WERI-Rb-1 (cell line): ENCODE measurements at regions not wholly inside any gene's neighbourhood (a gene's known extent, or its start where the extent isn't known, plus 50 kb on each side); places are given as distances from the start of the nearest gene placed in this dataset.

Experiments used
- DNase-seq: peaks from one replicate; pipeline ENCODE4 v3.0.0-alpha.2; 2020
- H3K27ac ChIP-seq: fragments of 250-450 bp; sonication (Bioruptor Pico); 2 replicates; pipeline ENCODE4 v1.5.1; 2020; ENCODE audit warnings: mild to moderate bottlenecking, moderate library complexity
- H3K27me3 ChIP-seq: fragments of 250-450 bp; sonication (Bioruptor Pico); 2 replicates; pipeline ENCODE4 v1.5.1; 2021; ENCODE audit warnings: mild to moderate bottlenecking, low read depth, moderate library complexity; ENCODE audit not compliant: insufficient read depth, severe bottlenecking
- H3K36me3 ChIP-seq: fragments of 250-450 bp; sonication (Bioruptor Pico); 2 replicates; pipeline ENCODE4 v1.5.1; 2020; ENCODE audit warnings: mild to moderate bottlenecking, moderate library complexity
- H3K4me3 ChIP-seq: 2 replicates; pipeline ENCODE4 v1.5.1; 2011; ENCODE audit warnings: low read depth, mild to moderate bottlenecking, control low read depth, low read length
- H3K9me3 ChIP-seq: fragments of 250-450 bp; sonication (Bioruptor Pico); 2 replicates; pipeline ENCODE4 v1.5.1; 2021; ENCODE audit warnings: mild to moderate bottlenecking, moderate library complexity; ENCODE audit not compliant: severe bottlenecking
- TF ChIP-seq, protein P1 (sequence below): IDR thresholded peaks from 2 replicates; pipeline ENCODE4 v1.5.1; 2011; ENCODE audit warnings: low read depth, mild to moderate bottlenecking, control low read depth, inconsistent platforms, low read length

DNA sequence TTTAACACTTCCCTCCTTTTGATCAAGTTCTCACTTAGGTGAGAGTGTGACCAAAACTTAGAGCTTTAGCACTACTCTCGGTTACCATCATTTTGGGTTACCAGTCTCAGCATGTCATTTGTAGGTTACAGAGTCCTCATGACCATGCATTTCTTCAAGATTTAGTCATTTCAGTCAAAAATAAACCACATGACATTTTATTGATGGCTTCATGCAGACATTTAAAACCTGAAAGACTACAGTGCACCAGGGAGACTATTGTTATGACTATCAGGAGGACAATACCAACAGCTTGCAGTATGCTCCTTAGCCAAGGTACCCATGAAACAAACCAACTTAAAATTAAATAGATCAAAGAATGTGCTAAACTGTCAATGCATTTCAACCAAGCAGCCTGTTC, 498.1 kb upstream of the FSTL5 start:
- TF ChIP-seq, protein P1, sequence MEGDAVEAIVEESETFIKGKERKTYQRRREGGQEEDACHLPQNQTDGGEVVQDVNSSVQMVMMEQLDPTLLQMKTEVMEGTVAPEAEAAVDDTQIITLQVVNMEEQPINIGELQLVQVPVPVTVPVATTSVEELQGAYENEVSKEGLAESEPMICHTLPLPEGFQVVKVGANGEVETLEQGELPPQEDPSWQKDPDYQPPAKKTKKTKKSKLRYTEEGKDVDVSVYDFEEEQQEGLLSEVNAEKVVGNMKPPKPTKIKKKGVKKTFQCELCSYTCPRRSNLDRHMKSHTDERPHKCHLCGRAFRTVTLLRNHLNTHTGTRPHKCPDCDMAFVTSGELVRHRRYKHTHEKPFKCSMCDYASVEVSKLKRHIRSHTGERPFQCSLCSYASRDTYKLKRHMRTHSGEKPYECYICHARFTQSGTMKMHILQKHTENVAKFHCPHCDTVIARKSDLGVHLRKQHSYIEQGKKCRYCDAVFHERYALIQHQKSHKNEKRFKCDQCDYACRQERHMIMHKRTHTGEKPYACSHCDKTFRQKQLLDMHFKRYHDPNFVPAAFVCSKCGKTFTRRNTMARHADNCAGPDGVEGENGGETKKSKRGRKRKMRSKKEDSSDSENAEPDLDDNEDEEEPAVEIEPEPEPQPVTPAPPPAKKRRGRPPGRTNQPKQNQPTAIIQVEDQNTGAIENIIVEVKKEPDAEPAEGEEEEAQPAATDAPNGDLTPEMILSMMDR = no peak
- H3K27ac ChIP-seq = no peak overlapping the region
- H3K4me3 ChIP-seq = no peak overlapping the region
- no peaks in the 10 kb centered on the region for H3K27me3 ChIP-seq
- H3K9me3 ChIP-seq = no peaks in the 10 kb centered on the region
- DNase-seq = no peak
- H3K36me3 ChIP-seq = no peaks in the 10 kb centered on the region

DNA sequence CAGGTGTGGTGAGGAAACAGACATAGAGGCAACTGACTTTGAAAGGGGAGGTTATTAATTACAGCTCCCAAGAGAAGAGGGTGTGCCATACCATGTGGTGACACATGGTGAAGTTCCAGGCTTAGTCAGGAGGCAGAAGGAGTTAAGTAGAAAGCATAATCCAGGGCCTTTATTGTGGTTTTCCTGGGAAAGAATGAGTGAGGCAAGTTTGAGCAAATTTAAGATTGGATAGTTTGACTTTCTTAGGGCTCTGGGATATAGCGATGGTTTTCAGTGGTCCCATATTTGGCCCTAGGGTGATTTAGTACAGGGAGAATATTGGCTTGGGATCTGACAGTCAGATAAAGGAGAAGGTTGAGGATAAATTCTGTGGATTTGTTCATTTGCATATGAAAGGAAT, 495.9 kb upstream of the FSTL5 start:
- TF ChIP-seq, protein P1 = no peak
- Histone ChIP-seq H3K9me3 (no peaks in the 10 kb centered on the region), H3K27ac (no peak overlapping the region), H3K4me3 (no peak overlapping the region), H3K27me3 (no peaks in the 10 kb centered on the region), H3K36me3 (no peaks in the 10 kb centered on the region)
- DNase-seq = no peak

DNA sequence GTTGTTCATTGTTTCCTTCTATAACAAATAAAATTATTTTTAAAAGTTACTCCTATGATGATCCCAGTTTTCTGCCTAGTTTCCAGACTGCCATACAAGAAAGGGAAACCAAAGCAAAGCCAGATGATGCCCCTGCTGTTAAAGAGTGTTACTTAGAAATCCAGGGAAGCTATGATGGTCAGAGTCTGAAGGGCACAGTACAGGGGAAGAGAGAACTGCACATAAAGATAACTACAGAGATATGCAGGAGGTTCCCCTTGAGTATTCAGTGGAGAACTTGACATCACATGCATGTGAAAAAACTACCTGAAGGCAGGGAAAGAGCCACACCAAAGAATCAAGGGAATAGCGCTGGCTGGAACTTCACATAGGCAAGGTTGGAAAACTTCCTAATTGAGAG, 494.2 kb upstream of the FSTL5 start:
- H3K36me3 ChIP-seq = no peaks in the 10 kb centered on the region
- DNase-seq = no peak
- no peaks in the 10 kb centered on the region for H3K9me3 ChIP-seq
- H3K4me3 ChIP-seq = no peak overlapping the region
- no peak overlapping the region for H3K27ac ChIP-seq
- TF ChIP-seq, protein P1 = no peak
- H3K27me3 ChIP-seq = no peaks in the 10 kb centered on the region

DNA sequence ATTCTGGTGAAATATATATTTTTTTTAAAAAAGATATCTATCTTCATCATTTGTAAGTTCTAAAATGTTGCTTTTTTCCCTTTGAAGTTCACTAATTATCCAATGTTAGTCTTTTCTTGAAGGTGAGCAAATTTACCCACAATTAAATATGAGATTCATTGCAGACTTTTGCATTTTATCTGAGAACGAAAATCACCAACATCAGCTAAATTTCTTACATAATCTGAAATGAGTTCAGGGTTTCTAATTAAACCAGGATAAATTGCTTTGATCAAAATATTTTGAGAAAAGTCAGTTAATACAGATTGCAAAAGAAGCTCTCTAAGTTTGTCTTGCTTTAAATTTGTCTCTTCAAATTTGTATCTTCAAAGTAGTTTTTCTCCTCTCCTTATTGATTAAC, 486.4 kb upstream of the FSTL5 start:
- Histone ChIP-seq H3K27ac (no peak overlapping the region), H3K36me3 (no peaks in the 10 kb centered on the region), H3K9me3 (no peaks in the 10 kb centered on the region), H3K27me3 (no peaks in the 10 kb centered on the region), H3K4me3 (no peak overlapping the region)
- DNase-seq = no peak
- TF ChIP-seq, protein P1 = no peak

DNA sequence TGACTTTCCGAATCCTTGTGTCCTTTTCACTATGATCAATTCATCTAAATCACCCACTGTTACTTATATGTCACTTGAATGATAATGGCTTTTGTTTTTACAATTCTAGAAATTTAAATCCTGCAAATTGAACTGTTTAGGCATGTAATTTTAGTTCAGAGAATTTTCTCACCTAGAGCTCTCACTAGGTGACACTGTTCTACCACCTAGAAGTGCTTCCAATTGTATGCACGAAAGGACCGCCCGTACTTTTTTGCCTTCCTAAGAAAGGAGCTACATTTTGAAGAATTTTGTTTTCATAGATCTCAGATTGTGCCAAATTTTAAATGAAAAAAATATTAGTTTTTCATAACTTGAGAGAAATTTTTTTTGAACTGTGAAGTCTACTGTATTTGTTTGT, 481.6 kb upstream of the FSTL5 start:
- no peaks in the 10 kb centered on the region for H3K36me3 ChIP-seq
- H3K9me3 ChIP-seq = no peaks in the 10 kb centered on the region
- no peak for DNase-seq
- TF ChIP-seq, protein P1 = peak; percentile 35; the same call in 1 of the 2 replicates
- H3K4me3 ChIP-seq = no peak overlapping the region
- H3K27ac ChIP-seq = no peak overlapping the region
- no peaks in the 10 kb centered on the region for H3K27me3 ChIP-seq

DNA sequence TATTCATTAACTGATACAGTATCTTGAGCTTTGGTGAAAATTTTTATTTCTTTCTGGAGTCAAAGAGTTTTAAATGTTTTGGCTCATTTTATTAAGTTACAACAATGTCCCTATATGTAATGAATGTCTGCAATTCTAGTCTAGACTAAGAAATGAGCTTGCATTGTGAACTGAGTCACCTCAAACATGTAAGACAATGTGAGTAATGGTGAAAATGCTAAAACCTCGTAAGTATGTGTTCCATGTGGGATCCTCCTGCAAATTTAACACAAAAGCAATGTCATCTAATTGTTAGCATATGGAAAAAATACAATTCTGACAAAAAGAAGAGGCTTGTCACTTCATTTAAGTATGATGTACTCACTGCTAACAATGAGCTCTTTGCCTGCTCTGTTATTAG, 480.5 kb upstream of the FSTL5 start:
- H3K36me3 ChIP-seq = no peaks in the 10 kb centered on the region
- TF ChIP-seq, protein P1 = no peak
- H3K4me3 ChIP-seq = no peak overlapping the region
- H3K9me3 ChIP-seq = no peaks in the 10 kb centered on the region
- H3K27ac ChIP-seq = no peak overlapping the region
- no peaks in the 10 kb centered on the region for H3K27me3 ChIP-seq
- DNase-seq = no peak
